HuH-7 (cell line): ENCODE measurements at regions not wholly inside any gene's neighbourhood (a gene's known extent, or its start where the extent isn't known, plus 50 kb on each side); places are given as distances from the start of the nearest gene placed in this dataset.
A peak's percentile ranks its signal among the peaks of the same experiment; 100 is the strongest.
"Not testable (repeated sequence)": the region's sequence is repeated elsewhere in the genome, so short reads cannot be mapped to it uniquely, and the experiment has no call there.

Source experiments
- DNase-seq: peaks from one replicate; pipeline ENCODE4 v3.0.0; 2011; ENCODE audit warnings: low spot score

DNA sequence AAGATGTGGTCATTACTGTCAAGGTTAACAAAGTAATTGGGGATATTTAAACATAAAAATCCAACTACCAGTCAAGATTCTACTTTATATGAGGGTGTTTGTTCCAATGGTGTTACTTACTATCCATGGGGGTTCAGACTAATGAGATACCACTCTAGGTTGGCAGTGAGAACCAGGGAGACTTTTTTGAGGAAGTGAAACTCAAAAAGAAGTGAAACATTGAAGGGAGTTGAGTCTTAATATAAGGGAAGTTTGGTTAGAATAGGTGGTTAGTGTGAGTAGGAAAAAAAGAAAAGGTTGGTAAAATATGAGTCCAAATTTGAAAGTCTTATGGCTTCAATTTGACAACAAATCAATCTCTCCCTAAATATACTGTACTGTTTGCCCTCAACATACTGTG, 123.6 kb upstream of the ANK3 start:
- no peak for DNase-seq

DNA sequence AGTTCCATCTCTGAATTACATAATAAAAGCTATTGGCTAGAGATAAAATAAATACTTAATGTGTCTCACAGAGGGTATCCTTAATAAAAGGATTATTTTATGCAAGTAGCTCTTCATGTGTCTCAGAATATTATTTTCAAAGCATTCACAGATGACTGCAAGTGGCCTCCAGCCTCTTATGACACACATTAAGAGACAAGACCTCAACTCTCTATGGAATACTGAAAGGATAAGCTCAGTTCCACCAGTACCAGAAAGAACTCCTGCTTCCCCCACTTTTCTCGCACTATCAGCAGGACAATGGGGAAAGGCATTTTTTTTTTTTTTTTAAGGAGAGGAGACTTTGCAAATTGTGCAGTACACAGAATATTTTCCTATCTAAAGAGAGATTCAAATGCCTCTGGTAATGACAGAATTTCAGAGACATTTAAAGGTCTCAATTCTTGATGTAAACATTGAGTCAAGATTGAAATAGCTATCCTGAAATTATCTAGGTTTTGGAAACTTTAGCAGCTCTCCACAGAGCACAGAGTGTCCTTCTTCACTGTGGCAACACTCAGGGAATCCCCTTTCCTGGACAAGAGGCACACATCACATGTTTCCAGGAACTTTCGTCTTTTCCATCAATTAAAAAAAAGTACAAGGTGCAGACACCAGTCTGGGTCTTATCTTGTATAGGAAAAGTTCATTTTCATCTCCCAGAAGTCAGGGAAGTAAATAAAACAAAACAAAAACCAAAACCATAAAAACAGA, 122.0 kb upstream of the ANK3 start:
- DNase-seq = no peak

DNA sequence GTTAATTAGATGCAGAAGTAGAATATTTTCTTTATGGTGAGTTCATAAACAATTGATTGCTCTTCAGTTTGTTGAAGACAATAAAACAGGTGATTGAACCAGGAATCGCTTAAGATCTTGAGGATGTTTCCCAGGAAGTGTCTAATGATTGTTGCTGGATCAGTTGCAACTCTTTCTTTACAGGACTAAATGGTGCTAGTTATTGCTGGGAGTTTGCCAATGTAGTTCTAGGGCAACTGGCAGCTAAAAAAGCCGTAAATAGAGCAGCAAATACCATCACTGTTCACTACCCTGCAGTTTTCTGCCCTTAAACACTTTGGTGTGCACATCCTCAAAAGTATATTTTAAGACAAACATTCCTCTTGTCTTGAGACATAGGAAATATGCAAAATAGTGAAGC, 119.2 kb upstream of the ANK3 start:
- DNase-seq = no peak

DNA sequence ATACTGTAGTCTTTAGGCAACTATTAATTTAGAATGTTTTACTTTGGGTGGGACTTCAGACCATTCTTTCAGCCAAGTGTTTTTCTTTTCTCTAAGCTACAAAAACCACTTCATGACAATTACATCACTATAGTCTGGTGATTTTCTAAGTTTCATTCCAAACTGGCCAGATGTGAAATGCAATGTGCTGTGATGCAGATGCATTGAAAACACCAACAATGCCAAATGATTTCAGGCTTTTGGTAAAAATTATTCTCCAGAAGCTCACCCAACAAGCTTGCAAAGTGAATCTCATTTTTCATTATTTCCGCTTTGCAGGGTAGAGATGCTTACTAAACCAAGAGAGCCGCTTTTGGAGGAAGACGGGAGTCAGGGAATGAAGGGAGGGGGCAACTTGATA, 118.4 kb upstream of the ANK3 start:
- DNase-seq = no peak

DNA sequence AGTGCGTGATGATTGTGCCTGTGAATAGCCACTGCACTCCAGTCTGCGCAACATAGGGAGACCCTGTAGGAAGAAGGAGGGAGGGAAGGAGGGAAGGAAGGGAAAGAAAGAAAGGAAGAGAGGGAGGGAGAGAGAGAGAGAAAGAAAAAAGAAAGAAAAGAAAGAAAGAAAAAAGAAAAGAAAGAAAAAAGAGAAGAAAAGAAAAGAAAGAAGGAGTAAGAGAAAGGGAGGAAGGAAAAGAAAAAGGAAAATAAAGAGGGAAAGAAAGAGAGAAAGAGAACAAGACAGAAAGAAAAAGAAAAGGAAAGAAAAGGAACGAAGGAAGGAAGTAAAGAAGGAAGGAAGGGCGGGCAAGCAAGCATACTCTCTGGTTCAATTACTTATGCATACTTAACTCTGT, 112.9 kb upstream of the ANK3 start:
- DNase-seq = no peak

DNA sequence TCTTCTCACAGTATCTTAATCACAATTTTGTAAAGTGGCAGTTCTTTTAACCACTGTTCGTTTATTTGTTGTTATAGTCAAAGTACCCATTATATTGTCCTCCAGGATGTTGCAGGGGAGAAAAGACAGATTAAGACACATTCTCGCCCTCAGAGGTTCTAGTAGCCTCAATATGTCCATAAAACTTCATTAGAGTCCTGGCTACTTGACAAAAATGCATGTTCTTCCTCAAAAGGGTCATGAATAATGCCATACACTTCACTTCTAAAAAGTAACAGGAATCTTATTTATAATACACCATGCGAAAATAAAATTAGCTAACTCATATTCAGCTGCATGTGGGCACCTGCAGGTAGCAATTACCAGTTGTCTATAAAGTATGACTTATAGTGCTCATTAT, 109.3 kb upstream of the ANK3 start:
- no peak for DNase-seq

DNA sequence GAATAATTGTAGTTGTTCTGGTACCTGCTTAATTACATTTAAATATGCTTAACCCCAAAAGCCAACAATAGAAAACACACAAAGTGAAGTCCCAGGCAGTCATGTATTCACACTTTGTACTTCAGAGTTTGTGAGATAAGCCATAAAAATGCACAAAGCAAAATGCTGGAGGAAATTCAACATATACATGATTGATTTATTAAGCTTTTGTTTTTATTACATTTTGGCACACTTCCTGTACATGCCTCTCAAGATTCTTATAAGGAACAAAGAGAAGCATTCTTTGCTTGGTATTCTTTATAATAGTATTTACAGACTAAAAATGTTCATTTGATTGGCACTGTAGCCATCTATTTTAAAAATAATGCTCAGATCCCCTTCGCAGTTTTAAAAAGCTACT, 107.7 kb upstream of the ANK3 start:
- no peak for DNase-seq

DNA sequence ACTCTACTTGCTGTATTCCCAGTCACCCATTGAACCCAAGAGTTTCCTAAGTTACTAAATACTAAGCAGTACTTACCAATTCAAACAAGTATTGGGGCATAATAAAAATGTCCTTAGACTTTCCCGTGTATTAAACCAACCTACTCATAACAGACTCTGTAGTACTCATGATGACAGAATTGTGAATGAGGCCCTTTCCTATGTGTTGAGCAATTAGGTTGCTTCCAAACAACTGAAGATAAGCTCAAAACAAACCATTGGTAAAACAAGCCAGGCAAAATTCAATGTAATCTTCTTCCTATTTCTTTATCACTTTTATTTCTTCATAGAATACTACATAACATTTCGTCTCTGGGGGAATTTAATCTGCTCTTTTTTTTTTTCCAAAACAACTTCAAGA, 106.5 kb upstream of the ANK3 start:
- no peak for DNase-seq

DNA sequence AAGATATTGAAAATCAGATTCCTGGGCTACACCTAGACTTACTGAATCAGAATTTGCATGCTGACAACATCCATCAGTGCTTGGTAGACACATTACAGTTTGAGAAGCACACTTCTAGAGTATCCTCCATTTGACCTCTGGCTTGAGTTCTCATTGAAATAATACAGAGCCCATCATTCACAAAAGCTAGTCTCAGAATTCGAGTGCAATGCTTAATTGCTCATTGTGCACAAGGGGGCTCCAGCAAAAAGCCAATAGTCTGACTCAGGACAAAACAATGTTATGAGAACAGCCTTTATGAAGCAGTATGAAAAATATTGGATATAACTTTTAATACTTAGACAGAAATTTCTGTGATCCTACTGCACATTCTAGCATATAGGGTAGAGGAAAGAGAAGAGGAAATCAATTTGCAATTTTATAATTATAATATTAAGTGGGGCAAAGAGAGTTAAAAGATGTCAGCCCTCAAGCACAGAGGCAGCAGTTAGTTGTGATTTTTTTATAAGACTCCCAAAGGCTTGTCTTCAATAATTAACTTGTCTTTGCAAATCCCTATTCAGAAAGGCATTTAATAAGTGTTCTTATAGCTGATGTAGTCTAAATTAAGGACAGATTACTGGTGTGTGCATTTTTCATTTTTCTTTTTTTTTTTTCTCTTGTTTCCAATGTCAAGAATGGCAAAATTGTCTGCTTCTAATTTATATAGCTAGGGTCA, 105.8 kb upstream of the ANK3 start:
- DNase-seq = no peak

DNA sequence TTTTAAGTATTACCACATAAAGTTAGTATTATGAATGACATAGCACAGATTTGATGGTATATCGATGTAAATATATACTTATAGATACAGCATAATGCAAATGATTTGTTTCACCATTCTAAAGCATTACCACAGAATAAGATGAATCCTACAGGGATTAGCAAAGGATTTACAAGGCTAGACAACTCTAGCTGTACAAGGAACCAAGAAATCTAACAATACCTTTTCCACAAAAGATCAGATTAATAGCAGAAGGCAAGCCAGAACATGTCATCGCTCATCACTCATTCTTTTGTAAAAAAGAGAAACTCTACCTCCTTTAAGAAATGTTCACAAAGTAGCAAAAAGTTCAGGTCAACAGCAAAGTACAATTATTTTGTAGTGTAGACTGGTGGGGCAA, 105.1 kb upstream of the ANK3 start:
- no peak for DNase-seq

DNA sequence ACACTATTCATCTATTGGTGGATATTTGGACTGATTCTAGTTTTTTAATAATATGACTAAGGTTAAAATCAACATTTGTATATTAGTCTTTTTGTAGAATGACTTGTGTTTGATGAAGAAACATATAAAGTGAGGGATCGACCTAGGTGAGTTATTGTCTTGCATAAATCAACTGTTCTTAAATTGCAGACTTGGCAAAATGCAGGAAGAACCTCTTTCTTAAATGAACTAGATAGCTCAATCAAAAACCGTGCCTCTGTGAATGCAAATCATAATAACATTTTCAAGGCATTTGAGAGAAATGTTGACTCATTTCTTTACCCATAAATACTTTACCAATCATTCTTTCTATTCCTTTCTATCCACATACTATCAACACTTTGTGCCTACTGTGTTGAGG, 101.5 kb upstream of the ANK3 start:
- no peak for DNase-seq

DNA sequence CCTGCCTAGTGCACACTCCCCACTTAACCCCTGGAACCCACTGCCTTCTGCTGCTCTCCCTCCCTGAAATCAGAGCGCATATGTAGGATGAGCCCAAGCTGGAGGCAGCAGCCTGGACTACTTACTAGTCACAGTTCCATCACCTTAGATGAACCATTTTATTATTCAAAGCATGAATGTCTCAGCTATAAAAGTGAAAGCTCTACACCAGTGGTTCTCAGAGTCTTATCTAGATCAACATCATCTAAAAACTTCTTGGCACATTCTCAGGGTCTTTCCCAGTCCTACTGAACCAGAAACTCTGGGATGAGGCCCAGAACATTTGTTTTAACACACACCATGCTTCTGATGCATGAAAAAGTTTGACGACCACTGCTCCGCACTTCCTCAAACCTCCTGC, 100.3 kb upstream of the ANK3 start:
- DNase-seq = no peak

DNA sequence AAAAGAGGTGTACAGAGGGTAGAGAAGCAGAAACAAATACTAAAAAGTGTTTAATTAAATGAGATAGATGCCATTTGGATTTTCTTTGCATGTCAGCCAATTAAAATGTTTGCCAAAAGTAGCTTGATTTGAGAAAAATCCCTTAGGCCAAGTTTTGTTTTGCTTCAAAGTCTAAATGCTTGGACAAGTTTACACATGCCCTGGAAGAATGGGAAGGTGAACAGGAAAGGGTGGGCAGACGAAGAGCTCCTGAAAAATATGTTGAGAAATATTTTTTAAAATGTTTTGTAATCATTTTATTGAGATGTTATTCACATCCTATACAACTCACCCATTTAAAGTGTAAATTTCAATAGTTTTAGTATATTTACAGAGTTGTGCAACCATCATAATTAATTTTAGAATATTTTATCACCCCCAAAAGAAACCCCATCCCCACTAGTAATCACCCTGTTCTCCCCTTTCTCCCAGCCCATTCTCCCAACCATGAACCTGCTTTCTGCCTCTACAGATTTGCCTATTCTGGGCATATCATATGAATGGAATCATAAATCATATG, 98.5 kb upstream of the ANK3 start:
- DNase-seq = no peak

DNA sequence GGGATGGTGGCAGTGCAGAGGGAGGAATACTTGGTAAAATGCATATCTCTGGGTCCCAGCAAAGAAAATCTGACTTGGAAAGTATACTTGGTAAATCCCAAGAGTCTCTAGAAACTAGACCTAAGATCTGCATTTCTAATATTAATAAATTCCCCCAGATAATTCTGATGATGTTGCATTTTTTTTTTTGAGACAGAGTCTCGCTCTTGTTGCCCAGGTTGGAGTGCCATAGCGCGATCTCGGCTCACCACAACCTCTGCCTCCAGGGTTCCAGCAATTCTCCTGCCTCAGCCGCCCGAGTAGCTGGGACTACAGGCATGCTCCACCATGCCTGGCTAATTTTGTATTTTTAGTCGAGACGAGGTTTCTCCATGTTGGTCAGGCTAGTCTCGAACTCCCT, 97.9 kb upstream of the ANK3 start:
- DNase-seq = no peak

DNA sequence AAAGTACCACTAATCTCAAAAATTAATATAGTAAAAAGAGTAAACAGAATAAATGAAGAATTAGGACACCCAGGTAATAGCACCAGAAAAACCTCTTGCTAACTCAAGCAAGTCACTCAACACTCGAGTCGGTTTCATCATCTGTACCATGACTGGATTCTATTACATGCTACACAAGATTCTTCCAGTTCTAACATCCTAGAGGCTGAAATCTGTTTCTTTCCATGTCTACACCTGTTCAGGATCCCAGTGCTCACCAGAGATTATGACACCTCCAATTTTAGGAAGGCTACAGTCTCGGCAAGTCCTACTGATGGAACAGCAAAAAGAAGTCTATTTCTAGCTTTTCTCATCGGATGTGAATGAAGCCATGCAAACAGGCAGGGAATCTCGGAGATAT, 95.3 kb upstream of the ANK3 start:
- DNase-seq = no peak

DNA sequence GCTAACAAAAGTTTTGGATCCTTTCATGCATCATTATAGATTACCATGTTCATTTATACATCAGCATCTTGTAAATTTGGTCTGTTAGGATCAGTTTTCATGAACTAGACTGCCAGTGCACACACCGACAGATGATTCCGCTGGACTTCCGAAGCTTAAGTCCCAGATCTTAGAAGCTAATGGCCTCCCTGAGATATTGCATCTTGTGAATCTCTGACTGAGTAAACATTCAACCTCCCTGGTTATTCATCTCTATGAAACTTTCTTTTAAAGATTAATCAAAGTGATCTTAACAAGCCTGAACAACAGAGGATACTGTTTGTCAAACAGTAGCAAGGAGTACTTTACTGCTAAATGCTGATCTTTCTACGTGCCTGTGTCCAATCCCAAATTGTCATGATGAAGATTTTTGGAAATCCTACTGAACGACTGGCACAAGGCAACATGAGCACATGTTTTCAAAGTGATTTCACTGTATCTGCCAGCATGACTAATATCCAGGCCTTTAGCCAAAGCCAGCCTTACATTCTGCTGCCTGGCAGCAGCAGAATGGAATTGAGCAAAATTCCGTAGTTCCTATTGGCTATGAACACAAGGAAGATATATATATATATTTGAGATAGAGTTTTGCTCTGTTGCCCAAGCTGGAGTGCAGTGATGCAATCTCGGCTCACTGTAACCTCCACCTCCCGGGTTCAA, 91.3 kb upstream of the ANK3 start:
- no peak for DNase-seq

DNA sequence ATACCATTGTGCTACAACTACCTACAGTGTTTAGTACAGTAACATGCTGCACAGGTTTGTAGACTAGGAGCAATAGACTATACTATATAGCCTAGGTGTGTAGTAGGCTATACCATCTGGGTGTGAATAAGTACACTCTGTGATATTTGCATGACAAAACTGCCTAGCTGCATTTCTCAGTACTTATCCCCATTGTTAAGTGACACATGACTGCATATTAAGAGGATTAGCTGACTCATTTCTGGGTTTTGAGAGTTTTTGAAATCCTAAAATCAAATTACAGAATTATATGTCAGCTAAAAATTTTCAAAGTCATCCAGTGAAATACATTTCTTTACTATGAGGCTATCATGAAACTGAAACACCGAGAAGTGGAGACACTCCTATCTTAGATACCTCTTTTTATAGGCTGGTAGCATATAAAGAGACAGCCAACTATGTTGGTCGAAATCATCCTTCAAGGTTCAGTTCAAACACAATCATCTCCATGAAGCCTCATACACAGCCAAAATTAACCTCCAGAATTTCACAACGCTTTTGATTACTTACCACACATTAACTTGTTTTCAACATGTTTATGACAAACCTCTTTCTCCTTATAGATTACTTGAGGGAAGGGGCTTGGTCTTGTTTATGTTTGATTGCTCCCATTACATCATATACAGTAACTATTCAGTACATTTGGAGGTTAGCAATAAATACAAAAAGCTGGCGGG, 89.8 kb upstream of the ANK3 start:
- DNase-seq = no peak

DNA sequence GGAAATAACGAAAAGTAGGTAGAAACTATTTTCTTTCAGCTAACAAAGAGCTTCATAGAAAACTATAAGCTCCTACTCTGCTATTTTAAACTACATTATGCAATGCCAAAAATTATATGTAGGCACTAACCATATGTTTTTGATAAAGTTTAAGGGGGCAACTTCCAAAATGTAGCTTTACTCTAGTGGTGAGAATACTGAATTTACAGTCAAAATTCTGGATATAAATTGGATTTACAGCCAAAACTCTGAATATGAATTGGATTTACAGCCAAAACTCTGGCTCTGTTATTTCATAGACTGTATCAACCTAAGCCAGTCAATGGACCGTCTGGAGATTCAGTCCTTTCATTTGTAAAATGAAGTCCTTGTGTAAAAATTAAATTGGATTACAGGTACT, 86.8 kb upstream of the ANK3 start:
- no peak for DNase-seq

DNA sequence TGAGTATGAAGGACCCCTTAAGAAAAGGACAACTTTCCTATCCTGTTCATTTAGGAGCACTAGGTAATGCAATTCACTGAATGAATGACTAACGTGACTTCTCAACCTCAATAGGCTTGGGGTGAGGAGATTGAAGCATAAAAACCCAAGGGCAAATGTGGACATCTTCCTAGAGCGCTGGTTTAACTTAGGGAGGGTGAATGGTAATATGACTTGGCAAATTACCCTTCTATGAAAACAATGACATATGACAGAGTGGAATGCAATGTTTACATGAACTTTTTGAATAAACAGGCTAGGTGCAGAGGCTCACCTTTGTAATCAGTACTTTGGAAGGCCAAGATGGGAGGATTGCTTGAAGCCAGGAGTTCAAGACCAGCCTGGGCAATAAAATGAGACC, 83.9 kb upstream of the ANK3 start:
- peak; percentile 1 for DNase-seq

DNA sequence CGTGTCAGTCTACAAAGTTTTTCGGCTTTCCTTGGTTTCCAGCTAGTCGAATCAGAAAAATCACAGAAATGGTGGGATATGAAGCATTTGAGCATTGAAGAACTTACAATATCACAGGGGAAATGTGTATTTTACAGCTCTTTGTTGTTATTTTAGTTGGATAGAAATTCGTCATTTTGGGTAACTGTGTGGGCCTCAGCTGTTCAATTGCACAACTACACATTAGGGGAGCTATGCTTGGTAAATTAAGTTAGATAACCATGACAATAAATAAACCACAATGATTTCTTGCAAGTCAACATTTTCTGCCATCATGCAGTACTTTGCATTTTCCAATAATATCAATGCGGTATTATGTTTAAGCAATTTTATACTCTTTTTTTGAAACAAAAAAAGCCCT, 80.4 kb upstream of the ANK3 start:
- DNase-seq = no peak

DNA sequence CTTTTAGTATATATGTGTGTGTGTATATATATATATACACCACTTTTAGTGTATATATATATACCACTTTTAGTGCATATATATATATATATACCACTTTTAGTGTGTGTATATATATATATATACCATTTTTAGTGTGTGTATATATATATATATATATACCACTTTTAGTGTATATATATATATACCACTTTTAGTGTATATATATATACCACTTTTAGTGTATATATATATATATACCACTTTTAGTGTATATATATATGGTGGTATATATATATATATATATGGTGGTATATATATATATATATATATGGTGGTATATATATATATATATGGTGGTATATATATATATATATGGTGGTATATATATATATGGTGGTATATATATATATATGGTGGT, 79.5 kb upstream of the ANK3 start:
- not testable (repeated sequence) for DNase-seq

DNA sequence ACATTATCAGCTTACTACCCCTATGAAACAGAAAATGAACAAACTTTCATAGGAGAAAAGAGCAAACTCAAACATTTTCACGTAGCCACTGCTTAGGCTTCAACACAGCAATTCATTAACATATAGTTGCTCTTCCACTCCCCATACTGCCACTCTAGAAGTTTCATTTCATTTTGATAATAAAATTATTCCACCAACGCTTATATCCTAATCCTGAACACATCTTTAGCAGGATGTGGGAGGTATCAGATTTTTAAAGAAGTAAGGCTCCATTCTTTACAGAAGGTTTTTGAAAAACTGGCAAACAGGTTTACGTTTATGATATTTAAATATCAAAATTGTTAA, 77.5 kb upstream of the ANK3 start:
- no peak for DNase-seq
